ENCODE measurements at regions not wholly inside any gene's neighbourhood (a gene's known extent, or its start where the extent isn't known, plus 50 kb on each side); places are given as distances from the start of the nearest gene placed in this dataset.

DNA sequence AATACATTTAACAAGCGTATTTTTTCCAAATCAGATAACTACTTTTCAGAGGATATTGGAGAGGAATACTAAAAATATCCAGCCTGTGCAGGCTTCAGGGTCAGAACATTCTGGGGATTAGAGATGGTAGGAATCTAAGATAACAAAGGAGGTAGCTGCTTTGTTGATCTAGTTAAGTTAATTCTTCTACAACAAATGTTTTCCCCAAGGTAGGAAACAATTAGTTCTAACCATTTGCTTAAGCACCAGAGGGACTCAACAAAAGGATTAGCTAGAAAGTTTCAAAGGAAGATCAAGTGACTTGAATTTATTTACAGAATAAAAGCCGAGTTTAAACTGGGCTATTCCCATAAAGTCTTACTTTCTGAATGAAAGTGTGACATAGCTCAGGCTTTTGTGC lies 524.2 kb downstream of the TMTC2 start:
- no peaks in the 10 kb centered on the region for H3K36me3 Mint-ChIP-seq (ENCODE audit: low read depth)
- H3K4me1 Mint-ChIP-seq (ENCODE audit: low read depth) = no peaks in the 10 kb centered on the region
- DNase-seq (no peak), ATAC-seq (no peak)
- no peaks in the 10 kb centered on the region for H3K27me3 Mint-ChIP-seq
- CTCF ChIA-PET = interaction anchor here (0.7 kb wide), 1 partner anchor 184 kb away, joined by 3 read pairs; no protein-coding TSS in a partner anchor
- intact Hi-C loops (cut with micrococcal nuclease) = no loop called here
- no peak overlapping the region for H3K4me3 Mint-ChIP-seq
- POLR2A ChIA-PET = no interaction called here
- H3K9me3 Mint-ChIP-seq = no peaks in the 10 kb centered on the region
- no peak overlapping the region for H3K27ac Mint-ChIP-seq
- TF ChIP-seq, protein P1, sequence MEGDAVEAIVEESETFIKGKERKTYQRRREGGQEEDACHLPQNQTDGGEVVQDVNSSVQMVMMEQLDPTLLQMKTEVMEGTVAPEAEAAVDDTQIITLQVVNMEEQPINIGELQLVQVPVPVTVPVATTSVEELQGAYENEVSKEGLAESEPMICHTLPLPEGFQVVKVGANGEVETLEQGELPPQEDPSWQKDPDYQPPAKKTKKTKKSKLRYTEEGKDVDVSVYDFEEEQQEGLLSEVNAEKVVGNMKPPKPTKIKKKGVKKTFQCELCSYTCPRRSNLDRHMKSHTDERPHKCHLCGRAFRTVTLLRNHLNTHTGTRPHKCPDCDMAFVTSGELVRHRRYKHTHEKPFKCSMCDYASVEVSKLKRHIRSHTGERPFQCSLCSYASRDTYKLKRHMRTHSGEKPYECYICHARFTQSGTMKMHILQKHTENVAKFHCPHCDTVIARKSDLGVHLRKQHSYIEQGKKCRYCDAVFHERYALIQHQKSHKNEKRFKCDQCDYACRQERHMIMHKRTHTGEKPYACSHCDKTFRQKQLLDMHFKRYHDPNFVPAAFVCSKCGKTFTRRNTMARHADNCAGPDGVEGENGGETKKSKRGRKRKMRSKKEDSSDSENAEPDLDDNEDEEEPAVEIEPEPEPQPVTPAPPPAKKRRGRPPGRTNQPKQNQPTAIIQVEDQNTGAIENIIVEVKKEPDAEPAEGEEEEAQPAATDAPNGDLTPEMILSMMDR (IDR thresholded peaks at IDR 0.05) = no peak

DNA sequence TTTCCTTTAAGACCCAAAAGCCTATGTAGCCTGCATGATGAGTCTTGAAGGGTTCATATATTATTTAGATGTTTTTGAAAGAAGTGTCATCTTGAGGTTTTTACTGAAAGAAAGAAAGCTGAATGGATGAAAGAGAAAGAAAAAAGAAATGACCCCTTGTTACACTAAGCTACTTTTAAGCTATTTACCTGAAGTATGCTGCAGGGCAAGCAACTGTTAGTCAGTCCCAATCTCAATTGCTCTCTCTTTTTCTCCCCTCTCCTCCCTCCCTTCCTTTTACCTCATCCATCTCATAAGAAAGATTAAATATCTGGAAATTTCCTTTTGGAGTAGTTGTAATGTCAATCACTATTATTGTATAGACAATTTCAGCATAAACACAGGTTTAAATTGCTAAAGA lies 512.4 kb downstream of the TMTC2 start:
- intact Hi-C loops (cut with micrococcal nuclease) = no loop called here
- CTCF ChIA-PET = interaction anchor here (1.6 kb wide), 1 partner anchor 513 kb away, joined by 5 read pairs; no protein-coding TSS in a partner anchor
- Mint-ChIP-seq H3K9me3 (no peaks in the 10 kb centered on the region), H3K4me3 (no peak overlapping the region), H3K4me1 (ENCODE audit: low read depth) (no peaks in the 10 kb centered on the region), H3K27me3 (peaks cover 1% of the 10 kb centered on the region), H3K36me3 (ENCODE audit: low read depth) (no peaks in the 10 kb centered on the region), H3K27ac (no peak overlapping the region)
- DNase-seq = no peak
- POLR2A ChIA-PET = no interaction called here
- ATAC-seq = no peak
- TF ChIP-seq, protein P1 (IDR thresholded peaks at IDR 0.05) = no peak

DNA sequence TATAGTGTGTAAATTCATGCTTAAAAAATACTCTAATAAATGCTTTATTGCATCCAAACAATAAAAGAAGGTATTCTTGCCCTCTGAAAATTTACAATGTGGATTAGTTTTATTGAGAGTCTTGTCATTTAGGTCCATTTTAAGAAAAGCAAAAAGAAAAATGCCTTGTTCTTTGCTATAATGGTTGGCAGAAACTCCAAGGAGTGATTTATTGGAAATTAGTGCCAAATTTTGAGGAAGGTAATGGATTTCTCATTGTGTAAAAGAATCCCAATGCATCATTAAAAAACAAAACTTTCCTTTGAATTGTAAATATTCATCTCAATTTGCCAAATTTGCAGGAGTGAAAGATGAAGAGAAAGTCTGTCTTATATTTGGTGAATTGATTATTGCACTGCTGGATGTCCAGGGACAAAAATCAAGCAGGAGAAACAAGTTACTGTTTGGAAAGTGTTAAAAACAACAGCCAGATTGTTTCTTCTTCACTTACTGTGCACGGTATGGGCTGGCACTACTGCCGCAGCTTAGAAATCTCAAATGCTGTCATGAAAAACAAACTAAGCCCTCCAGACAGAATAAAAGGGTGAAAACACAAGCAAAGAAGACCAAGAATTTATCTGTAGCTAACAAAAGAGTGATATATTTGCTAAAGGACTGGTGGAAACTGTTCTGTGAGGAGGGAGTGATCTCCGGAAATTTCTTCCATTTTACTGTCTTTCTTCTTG lies 511.7 kb downstream of the TMTC2 start:
- H3K27me3 Mint-ChIP-seq = peaks cover 1% of the 10 kb centered on the region
- no peaks in the 10 kb centered on the region for H3K9me3 Mint-ChIP-seq
- ATAC-seq (no peak), DNase-seq (no peak)
- H3K4me3 Mint-ChIP-seq = no peak overlapping the region
- ChIA-PET POLR2A (no interaction called here), CTCF (interaction anchor here (1.6 kb wide), 1 partner anchor 513 kb away, joined by 5 read pairs; no protein-coding TSS in a partner anchor)
- H3K27ac Mint-ChIP-seq = no peak overlapping the region
- TF ChIP-seq, protein P1 (IDR thresholded peaks at IDR 0.05) = no peak
- intact Hi-C loops (cut with micrococcal nuclease) = no loop called here
- H3K4me1 Mint-ChIP-seq (ENCODE audit: low read depth) = no peaks in the 10 kb centered on the region
- no peaks in the 10 kb centered on the region for H3K36me3 Mint-ChIP-seq (ENCODE audit: low read depth)

DNA sequence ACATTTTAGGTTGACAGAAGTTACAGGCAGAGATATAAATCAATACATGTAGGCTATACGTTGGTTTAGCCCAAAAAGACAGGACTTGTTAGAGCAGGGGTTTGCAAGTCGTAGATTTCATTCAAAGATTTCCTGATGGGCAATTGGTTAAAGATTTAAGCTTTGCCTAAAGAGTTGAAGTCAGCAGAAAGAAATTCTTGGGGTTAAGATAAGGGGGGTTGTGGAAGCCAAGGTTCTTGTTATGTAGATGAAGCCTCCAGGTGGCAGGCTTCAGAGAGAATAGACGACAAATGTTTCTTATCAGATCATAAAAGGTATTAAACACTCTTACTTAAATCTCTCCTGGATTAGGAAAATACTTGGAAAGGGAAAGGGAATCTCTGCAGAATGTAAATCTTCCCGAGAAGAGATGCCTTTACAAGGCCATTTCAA lies 510.8 kb downstream of the TMTC2 start:
- TF ChIP-seq, protein P1 (IDR thresholded peaks at IDR 0.05) = no peak
- CTCF ChIA-PET = no interaction called here
- ATAC-seq (no peak), DNase-seq (no peak)
- POLR2A ChIA-PET = no interaction called here
- Mint-ChIP-seq H3K36me3 (ENCODE audit: low read depth) (no peaks in the 10 kb centered on the region), H3K27me3 (peaks cover 1% of the 10 kb centered on the region), H3K4me1 (ENCODE audit: low read depth) (no peaks in the 10 kb centered on the region), H3K9me3 (no peaks in the 10 kb centered on the region), H3K27ac (no peak overlapping the region), H3K4me3 (no peak overlapping the region)
- intact Hi-C loops (cut with micrococcal nuclease) = no loop called here

DNA sequence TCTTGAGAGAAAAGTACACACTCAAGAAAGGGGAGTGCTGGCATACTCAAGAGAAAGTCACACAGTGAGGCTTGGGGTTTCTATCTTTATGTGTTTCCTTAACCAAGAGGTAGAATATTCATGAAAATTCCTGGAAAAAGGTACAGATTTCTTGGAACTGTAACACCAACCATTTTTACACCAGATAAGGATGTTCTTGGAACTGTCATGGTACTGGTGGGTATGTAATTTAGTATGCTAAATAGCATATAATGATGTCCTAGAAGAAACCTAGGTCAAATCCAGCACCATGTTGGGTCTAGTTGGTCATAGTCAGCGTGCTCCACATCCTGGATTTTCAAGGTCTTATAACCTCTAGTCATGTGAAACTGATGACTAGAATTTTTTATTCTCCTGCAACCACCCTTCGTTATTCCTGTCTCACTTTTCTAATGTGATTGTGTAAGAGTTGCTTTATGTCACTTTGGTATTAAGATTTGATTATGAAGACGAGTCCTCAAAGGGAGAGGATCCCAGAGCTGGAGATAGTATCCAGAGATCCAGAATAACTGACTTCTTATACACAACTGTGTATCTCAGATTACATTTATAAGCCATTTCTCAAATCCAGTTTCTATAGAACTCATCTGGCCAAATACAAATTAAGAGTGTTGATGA lies 510.1 kb downstream of the TMTC2 start:
- no peak for ATAC-seq
- no peak for DNase-seq
- POLR2A ChIA-PET = no interaction called here
- intact Hi-C loops (cut with micrococcal nuclease) = no loop called here
- no peaks in the 10 kb centered on the region for H3K9me3 Mint-ChIP-seq
- CTCF ChIA-PET = no interaction called here
- H3K27ac Mint-ChIP-seq = no peak overlapping the region
- no peaks in the 10 kb centered on the region for H3K4me1 Mint-ChIP-seq (ENCODE audit: low read depth)
- TF ChIP-seq, protein P1 (IDR thresholded peaks at IDR 0.05) = no peak
- H3K4me3 Mint-ChIP-seq = no peak overlapping the region
- H3K36me3 Mint-ChIP-seq (ENCODE audit: low read depth) = no peaks in the 10 kb centered on the region
- H3K27me3 Mint-ChIP-seq = peaks cover 1% of the 10 kb centered on the region

All from activated CD8-positive, alpha-beta T cell treated with anti-CD3 and anti-CD28 coated beads for 36 hours (primary cell).